ENCODE measurements at regions not wholly inside any gene's neighbourhood (a gene's known extent, or its start where the extent isn't known, plus 50 kb on each side); places are given as distances from the start of the nearest gene placed in this dataset.

- no peak for FAIRE-seq
- DNase-seq (ENCODE audit: low spot score), result no peak
Observed at GRCh38 chr22:22392131-22392530, 116.4 kb downstream of the ZNF280B start.

GRCh38 chr22:22394591-22394990 is 114.0 kb downstream of the ZNF280B start:
- no peak for DNase-seq (ENCODE audit: low spot score)
- no peak for FAIRE-seq

GRCh38 chr22:22395245-22395644 is 113.3 kb downstream of the ZNF280B start:
- FAIRE-seq (no peak), DNase-seq (ENCODE audit: low spot score) (no peak)

- FAIRE-seq (no peak), DNase-seq (ENCODE audit: low spot score) (no peak)
Observed at GRCh38 chr22:22396741-22397291, 111.7 kb downstream of the ZNF280B start.

- DNase-seq (ENCODE audit: low spot score), result peak; percentile 65
- peak; percentile 52 for FAIRE-seq
Observed at GRCh38 chr22:22397292-22397870, 111.2 kb downstream of the ZNF280B start.

GRCh38 chr22:22397875-22398524 is 110.5 kb downstream of the ZNF280B start:
- no peak for DNase-seq (ENCODE audit: low spot score)
- FAIRE-seq, result no peak

GRCh38 chr22:22398530-22399327 is 109.8 kb downstream of the ZNF280B start:
- DNase-seq (ENCODE audit: low spot score) (no peak), FAIRE-seq (no peak)

- FAIRE-seq (no peak), DNase-seq (ENCODE audit: low spot score) (no peak)
Observed at GRCh38 chr22:22400099-22400498, 108.4 kb downstream of the ZNF280B start.

GRCh38 chr22:22400964-22401363 is 107.6 kb downstream of the ZNF280B start:
- FAIRE-seq (no peak), DNase-seq (ENCODE audit: low spot score) (no peak)

GRCh38 chr22:22401381-22401780 is 107.2 kb downstream of the ZNF280B start:
- DNase-seq (ENCODE audit: low spot score) (no peak), FAIRE-seq (no peak)

- no peak for DNase-seq (ENCODE audit: low spot score)
Observed at GRCh38 chr22:22403306-22403705, 105.2 kb downstream of the ZNF280B start.

GRCh38 chr22:22403771-22404170 is 104.8 kb downstream of the ZNF280B start:
- FAIRE-seq, result no peak
- no peak for DNase-seq (ENCODE audit: low spot score)

More at GRCh38 chr22:22403306-22403705, 105.2 kb downstream of the ZNF280B start:
- FAIRE-seq, result no peak

GRCh38 chr22:22404598-22405284 is 103.8 kb downstream of the ZNF280B start:
- DNase-seq (ENCODE audit: low spot score) (no peak), FAIRE-seq (no peak)

GRCh38 chr22:22406445-22407027 is 102.0 kb downstream of the ZNF280B start:
- FAIRE-seq (no peak), DNase-seq (ENCODE audit: low spot score) (no peak)

- DNase-seq (ENCODE audit: low spot score) (no peak), FAIRE-seq (no peak)
Observed at GRCh38 chr22:22407061-22407460, 101.5 kb downstream of the ZNF280B start.

- DNase-seq (ENCODE audit: low spot score) (no peak), FAIRE-seq (no peak)
Observed at GRCh38 chr22:22408269-22408668, 100.3 kb downstream of the ZNF280B start.

GRCh38 chr22:22408731-22409696 is 99.5 kb downstream of the ZNF280B start:
- FAIRE-seq, result no peak

GRCh38 chr22:22410121-22410520 is 98.4 kb downstream of the ZNF280B start:
- no peak for DNase-seq (ENCODE audit: low spot score)
- no peak for FAIRE-seq

More at GRCh38 chr22:22408731-22409696, 99.5 kb downstream of the ZNF280B start:
- no peak for DNase-seq (ENCODE audit: low spot score)

- FAIRE-seq, result no peak
Observed at GRCh38 chr22:22410677-22411076, 97.9 kb downstream of the ZNF280B start.

GRCh38 chr22:22414266-22414665 is 94.3 kb downstream of the ZNF280B start:
- no peak for FAIRE-seq

More at GRCh38 chr22:22410677-22411076, 97.9 kb downstream of the ZNF280B start:
- no peak for DNase-seq (ENCODE audit: low spot score)

More at GRCh38 chr22:22414266-22414665, 94.3 kb downstream of the ZNF280B start:
- DNase-seq (ENCODE audit: low spot score), result no peak
